Activated T-cell treated with anti-CD3 and anti-CD28 coated beads, Interleukin-2, amount 50 U/mL, for 4 hours (primary cell): ENCODE measurements at regions not wholly inside any gene's neighbourhood (a gene's known extent, or its start where the extent isn't known, plus 50 kb on each side); places are given as distances from the start of the nearest gene placed in this dataset.
"Not testable (repeated sequence)": the region's sequence is repeated elsewhere in the genome, so short reads cannot be mapped to it uniquely, and the experiment has no call there.

Source experiments
- ATAC-seq, 2 donors: fragments of 200-7000 bp; cut with Tn5 transposase; one replicate each; pipeline ENCODE4 v1.10.0; 2021
- DNase-seq: peaks from one replicate; pipeline ENCODE4 v3.0.0-alpha.2; 2020
- H3K27me3 Mint-ChIP-seq: one replicate; pipeline ENCODE4 v1.8.0; 2021; ENCODE audit warnings: low read depth, mixed read lengths
- H3K36me3 Mint-ChIP-seq: one replicate; pipeline ENCODE4 v1.8.0; 2022; ENCODE audit warnings: mixed read lengths; ENCODE audit not compliant: insufficient read depth
- H3K4me1 Mint-ChIP-seq: one replicate; pipeline ENCODE4 v1.8.0; 2021; ENCODE audit warnings: low read depth, mixed read lengths
- H3K4me3 Mint-ChIP-seq: one replicate; pipeline ENCODE4 v1.8.0; 2021; ENCODE audit warnings: mild to moderate bottlenecking, moderate library complexity, mixed read lengths
- H3K9me3 Mint-ChIP-seq: one replicate; pipeline ENCODE4 v1.8.0; 2021; ENCODE audit warnings: mixed read lengths

GRCh38 chr4:138501614-138502013 lies 259.5 kb upstream of the SLC7A11 start:
- Mint-ChIP-seq H3K27me3 (no peaks in the 10 kb centered on the region), H3K4me3 (no peak overlapping the region), H3K9me3 (peaks cover 22% of the 10 kb centered on the region), H3K36me3 (peaks cover 1% of the 10 kb centered on the region), H3K4me1 (no peaks in the 10 kb centered on the region)
- ATAC-seq (no peak), DNase-seq (no peak)

DNA sequence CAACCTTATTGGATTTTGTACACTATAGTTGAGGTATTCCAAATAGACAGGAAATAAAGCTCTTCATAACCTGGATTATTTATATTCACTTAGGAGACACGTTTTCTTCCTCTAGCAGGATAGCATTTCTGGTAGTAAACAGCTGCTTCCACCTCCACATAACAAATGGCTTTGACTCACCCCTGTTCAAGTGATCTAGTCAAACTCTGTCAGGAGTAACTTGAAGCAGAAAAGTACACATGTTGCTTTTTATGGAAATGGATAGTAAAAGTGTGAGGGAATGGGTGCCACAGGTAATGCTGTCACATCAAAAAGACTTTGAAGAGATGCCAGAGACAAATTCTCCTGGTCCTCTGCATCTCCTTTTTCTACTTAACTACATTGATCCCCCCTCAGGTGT lies 258.7 kb upstream of the SLC7A11 start:
- no peak overlapping the region for H3K4me3 Mint-ChIP-seq
- peaks cover 22% of the 10 kb centered on the region for H3K9me3 Mint-ChIP-seq
- H3K27me3 Mint-ChIP-seq = no peaks in the 10 kb centered on the region
- peaks cover 1% of the 10 kb centered on the region for H3K36me3 Mint-ChIP-seq
- no peak for DNase-seq
- no peak for ATAC-seq
- H3K4me1 Mint-ChIP-seq = no peaks in the 10 kb centered on the region

DNA sequence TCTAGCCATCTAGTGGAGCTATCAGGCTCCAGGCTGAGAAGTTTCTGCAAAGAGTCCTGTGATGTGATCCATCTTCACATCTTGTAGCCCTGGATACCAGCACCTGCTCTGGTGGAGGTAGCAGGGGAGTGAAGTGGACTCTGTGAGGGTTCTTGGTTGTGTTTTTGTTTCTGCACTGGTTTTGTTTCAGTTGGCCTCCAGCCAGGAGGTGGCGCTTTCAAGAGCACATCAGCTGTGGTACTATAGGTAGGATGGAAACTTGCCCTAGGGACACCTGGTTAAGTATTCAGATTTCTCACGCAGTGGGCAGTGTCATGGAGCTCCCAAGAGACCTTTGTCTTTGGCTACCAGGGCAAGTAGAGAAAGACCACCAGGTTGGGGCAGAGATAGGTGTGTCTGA lies 257.5 kb upstream of the SLC7A11 start:
- H3K9me3 Mint-ChIP-seq = peaks cover 13% of the 10 kb centered on the region
- no peaks in the 10 kb centered on the region for H3K27me3 Mint-ChIP-seq
- no peak overlapping the region for H3K4me3 Mint-ChIP-seq
- no peak for ATAC-seq
- H3K36me3 Mint-ChIP-seq = peaks cover 1% of the 10 kb centered on the region
- H3K4me1 Mint-ChIP-seq = no peaks in the 10 kb centered on the region
- DNase-seq = no peak

DNA sequence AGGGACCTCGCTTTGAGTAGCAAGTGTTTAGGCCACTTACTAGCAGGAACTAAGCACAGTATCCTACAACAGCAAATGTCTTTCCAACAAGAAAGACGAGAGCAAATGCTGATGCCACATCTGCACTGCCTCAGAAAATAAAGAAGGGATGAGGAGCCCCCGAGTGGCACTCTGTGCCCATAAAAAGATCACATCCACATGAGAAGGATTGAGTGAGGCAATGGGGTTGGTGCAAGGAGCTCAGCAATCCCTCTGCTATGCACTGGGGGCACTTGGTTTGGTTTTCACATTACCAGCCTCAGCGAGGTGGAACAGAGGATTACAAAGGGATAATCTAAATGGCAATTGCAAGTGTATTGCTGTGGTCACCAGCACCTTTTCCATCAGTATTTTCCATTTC lies 252.8 kb upstream of the SLC7A11 start:
- no peaks in the 10 kb centered on the region for H3K9me3 Mint-ChIP-seq
- no peak overlapping the region for H3K4me3 Mint-ChIP-seq
- ATAC-seq = no peak
- no peaks in the 10 kb centered on the region for H3K27me3 Mint-ChIP-seq
- no peaks in the 10 kb centered on the region for H3K4me1 Mint-ChIP-seq
- no peaks in the 10 kb centered on the region for H3K36me3 Mint-ChIP-seq
- no peak for DNase-seq

DNA sequence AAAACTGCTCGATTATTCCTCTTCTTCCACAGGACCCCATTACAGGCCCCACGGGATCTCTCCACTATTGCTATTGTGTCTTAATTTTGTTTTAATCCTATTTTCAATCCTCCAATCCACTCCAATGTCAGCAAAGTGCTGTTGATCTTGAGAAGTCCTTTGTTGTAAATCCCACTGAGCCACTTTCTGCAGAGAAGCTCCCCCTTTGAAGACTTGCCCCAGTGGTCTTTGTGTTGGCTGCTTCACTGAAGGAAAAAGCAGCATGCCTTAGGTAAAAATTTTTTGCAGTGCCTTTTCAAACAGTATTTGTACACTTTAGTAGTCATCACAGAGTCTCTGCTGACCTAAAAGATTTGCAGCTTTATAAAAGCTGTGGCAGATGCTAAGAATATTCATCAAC lies 252.0 kb upstream of the SLC7A11 start:
- no peaks in the 10 kb centered on the region for H3K36me3 Mint-ChIP-seq
- no peak overlapping the region for H3K4me3 Mint-ChIP-seq
- DNase-seq (no peak), ATAC-seq (no peak)
- H3K27me3 Mint-ChIP-seq = no peaks in the 10 kb centered on the region
- no peaks in the 10 kb centered on the region for H3K9me3 Mint-ChIP-seq
- no peaks in the 10 kb centered on the region for H3K4me1 Mint-ChIP-seq

- ATAC-seq (no peak), DNase-seq (no peak)
- Mint-ChIP-seq H3K4me1 (no peaks in the 10 kb centered on the region), H3K27me3 (no peaks in the 10 kb centered on the region), H3K9me3 (no peaks in the 10 kb centered on the region), H3K4me3 (no peak overlapping the region), H3K36me3 (no peaks in the 10 kb centered on the region)
Observed at GRCh38 chr4:138492176-138492575, 250.0 kb upstream of the SLC7A11 start.

GRCh38 chr4:138488533-138488932 lies 246.4 kb upstream of the SLC7A11 start:
- no peaks in the 10 kb centered on the region for H3K4me1 Mint-ChIP-seq
- no peak for ATAC-seq
- H3K9me3 Mint-ChIP-seq = no peaks in the 10 kb centered on the region
- H3K36me3 Mint-ChIP-seq = no peaks in the 10 kb centered on the region
- H3K27me3 Mint-ChIP-seq = no peaks in the 10 kb centered on the region
- no peak for DNase-seq
- no peak overlapping the region for H3K4me3 Mint-ChIP-seq

DNA sequence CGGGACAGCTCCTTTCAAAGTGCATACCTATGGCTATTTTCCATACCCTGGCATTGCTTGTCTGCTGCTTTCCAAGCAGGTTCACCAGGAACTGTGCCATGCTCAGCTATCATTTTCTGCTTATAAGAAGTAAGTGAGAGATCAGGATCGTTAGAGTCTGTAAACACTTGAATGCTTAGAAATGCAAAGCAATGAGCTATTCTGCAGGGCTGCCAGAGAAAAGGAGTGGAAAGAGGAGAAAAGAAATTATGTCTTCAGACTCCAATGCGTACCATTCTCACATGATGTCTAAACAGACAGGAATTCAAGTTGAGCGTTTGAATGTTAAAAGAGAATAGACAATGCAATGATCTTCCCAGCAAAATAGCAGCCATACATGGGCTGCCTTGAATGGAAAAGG lies 245.5 kb upstream of the SLC7A11 start:
- no peak for ATAC-seq
- H3K36me3 Mint-ChIP-seq = no peaks in the 10 kb centered on the region

DNA sequence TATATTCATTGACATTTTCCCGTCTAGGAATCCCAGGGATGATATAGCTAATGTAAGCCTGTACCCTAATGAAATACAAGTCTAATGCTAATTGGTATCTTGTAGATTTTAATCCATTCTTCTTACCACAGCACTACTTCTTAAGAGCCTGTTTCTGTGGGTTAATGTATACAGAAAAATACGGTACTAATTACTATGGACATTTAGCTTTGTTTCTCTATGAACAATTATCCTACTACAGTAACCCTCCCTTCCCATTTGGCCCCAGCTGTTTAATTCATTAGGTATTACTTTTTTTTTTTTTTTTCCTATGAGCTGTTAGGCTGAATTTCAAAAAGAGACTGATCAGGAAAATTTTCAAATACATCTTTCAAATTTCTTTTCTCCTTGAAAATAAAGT lies 245.1 kb upstream of the SLC7A11 start:
- Mint-ChIP-seq H3K27me3 (no peaks in the 10 kb centered on the region), H3K9me3 (no peaks in the 10 kb centered on the region), H3K36me3 (no peaks in the 10 kb centered on the region), H3K4me1 (no peaks in the 10 kb centered on the region), H3K4me3 (no peak overlapping the region)
- DNase-seq (no peak), ATAC-seq (no peak)

More for the DNA sequence above, 245.5 kb upstream of the SLC7A11 start:
- no peaks in the 10 kb centered on the region for H3K27me3 Mint-ChIP-seq
- H3K4me1 Mint-ChIP-seq = no peaks in the 10 kb centered on the region
- no peak overlapping the region for H3K4me3 Mint-ChIP-seq
- no peaks in the 10 kb centered on the region for H3K9me3 Mint-ChIP-seq
- DNase-seq = no peak

GRCh38 chr4:138485498-138485897 lies 243.3 kb upstream of the SLC7A11 start:
- Mint-ChIP-seq H3K9me3 (peaks cover 9% of the 10 kb centered on the region), H3K4me3 (no peak overlapping the region), H3K27me3 (no peaks in the 10 kb centered on the region), H3K36me3 (no peaks in the 10 kb centered on the region), H3K4me1 (no peaks in the 10 kb centered on the region)
- ATAC-seq (no peak), DNase-seq (no peak)

DNA sequence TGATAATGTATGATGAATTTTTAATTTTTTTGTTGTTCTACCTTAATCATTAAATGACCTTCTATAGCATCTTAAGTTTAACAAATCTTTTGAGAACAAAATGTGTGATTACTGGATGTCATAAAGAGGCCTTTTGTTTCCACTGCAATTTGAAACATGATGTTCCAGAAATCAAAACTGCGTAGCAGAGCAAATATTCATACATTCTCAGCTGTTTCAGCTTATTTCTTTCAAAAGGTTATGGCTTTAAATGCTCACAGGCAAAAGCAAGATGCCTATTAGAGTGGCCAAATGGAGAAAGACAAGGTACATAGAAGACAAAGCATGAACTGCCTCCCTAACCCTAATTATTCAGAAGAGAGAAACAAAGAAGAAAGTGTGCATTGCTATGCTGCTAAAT lies 233.0 kb upstream of the SLC7A11 start:
- Mint-ChIP-seq H3K4me1 (no peaks in the 10 kb centered on the region), H3K4me3 (no peak overlapping the region), H3K9me3 (no peaks in the 10 kb centered on the region), H3K36me3 (no peaks in the 10 kb centered on the region), H3K27me3 (no peaks in the 10 kb centered on the region)
- no peak for DNase-seq
- ATAC-seq = no peak

GRCh38 chr4:138473339-138473738 lies 231.2 kb upstream of the SLC7A11 start:
- ATAC-seq (no peak), DNase-seq (no peak)
- Mint-ChIP-seq H3K4me3 (no peak overlapping the region), H3K27me3 (no peaks in the 10 kb centered on the region), H3K4me1 (no peaks in the 10 kb centered on the region), H3K36me3 (no peaks in the 10 kb centered on the region), H3K9me3 (no peaks in the 10 kb centered on the region)

GRCh38 chr4:138460477-138461414 lies 218.6 kb upstream of the SLC7A11 start:
- peaks cover 1% of the 10 kb centered on the region for H3K9me3 Mint-ChIP-seq
- no peak overlapping the region for H3K4me3 Mint-ChIP-seq
- ATAC-seq (no peak), DNase-seq (no peak)
- no peaks in the 10 kb centered on the region for H3K36me3 Mint-ChIP-seq
- H3K4me1 Mint-ChIP-seq = no peaks in the 10 kb centered on the region
- H3K27me3 Mint-ChIP-seq = no peaks in the 10 kb centered on the region

DNA sequence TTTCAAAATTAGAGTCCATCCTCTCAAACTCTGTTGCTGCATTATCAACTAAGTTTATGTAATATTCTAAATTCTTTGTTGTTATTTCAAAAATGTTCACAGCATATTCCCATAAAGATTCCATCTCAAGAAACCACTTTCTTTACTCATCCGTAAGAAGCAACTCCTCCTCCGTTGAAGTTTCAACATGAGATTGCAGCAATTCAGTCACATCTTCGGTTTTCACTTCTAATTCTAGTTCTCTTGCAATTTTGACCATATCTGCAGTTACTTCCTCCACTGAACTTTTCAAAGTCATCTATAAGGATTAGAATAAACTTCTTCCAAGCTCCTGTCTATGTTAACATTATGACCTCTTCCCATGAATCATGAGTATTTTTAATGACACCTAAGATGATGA lies 216.6 kb upstream of the SLC7A11 start:
- H3K9me3 Mint-ChIP-seq = peaks cover 4% of the 10 kb centered on the region
- H3K4me1 Mint-ChIP-seq = no peaks in the 10 kb centered on the region
- no peaks in the 10 kb centered on the region for H3K27me3 Mint-ChIP-seq
- ATAC-seq = no peak
- H3K4me3 Mint-ChIP-seq = no peak overlapping the region
- no peak for DNase-seq
- no peaks in the 10 kb centered on the region for H3K36me3 Mint-ChIP-seq

DNA sequence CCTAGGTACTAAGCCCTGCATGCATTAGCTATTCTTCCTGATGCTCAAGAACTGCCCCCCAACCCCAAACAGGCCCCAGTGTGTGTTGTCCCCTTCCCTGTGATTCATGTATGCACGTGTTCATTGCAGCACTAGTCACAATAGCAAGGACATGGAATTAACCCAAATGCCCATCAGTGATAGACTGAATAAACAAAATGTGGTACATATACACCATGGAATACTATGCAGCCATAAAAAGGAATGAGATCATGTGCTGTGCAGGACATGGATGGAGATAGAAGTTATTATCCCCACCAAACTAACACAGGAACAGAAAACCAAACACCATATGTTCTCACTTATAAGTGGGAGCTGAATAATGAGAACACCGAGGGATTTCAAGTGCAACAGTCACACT lies 214.2 kb upstream of the SLC7A11 start:
- not testable (repeated sequence) for DNase-seq, ATAC-seq, H3K9me3 Mint-ChIP-seq, H3K4me1 Mint-ChIP-seq, H3K27me3 Mint-ChIP-seq, H3K4me3 Mint-ChIP-seq, H3K36me3 Mint-ChIP-seq
